H1 (cell line): ENCODE measurements at regions not wholly inside any gene's neighbourhood (a gene's known extent, or its start where the extent isn't known, plus 50 kb on each side); places are given as distances from the start of the nearest gene placed in this dataset.

Experiments used
- CTCF ChIA-PET: fragments of 300-600 bp; sonication (Branson Sonifier 250); formaldehyde crosslinking; loops from one replicate; lab custom pipeline; 2021; ENCODE audit not compliant: partially characterized antibody; lab: Charles Lee
- POLR2A ChIA-PET: fragments of 300-600 bp; sonication (Branson Sonifier 250); formaldehyde crosslinking; loops from one replicate; lab custom pipeline; 2021; ENCODE audit warnings: inconsistent platforms; ENCODE audit not compliant: partially characterized antibody; lab: Charles Lee
- DNase-seq, 2 experiments: peaks; one replicate each; pipeline versions ENCODE4 v3.0.0 to v3.0.0-alpha.2; 2010 to 2022; ENCODE audit warnings: low spot score in 2 of 2, low read depth in 1 of 2, mixed read lengths in 1 of 2
- FAIRE-seq: peaks from 2 replicates; lab custom pipeline; 2011; peaks lifted over from hg19 to GRCh38; lab: Jason Lieb, UNC
- H2AFZ ChIP-seq: 2 replicates; pipeline ENCODE4 v1.8.1; 2012; ENCODE audit warnings: low read length, inconsistent platforms
- H2AK5ac ChIP-seq: 2 replicates; pipeline ENCODE4 v1.6.1; 2013; ENCODE audit warnings: low read depth, low read length
- H2BK120ac ChIP-seq: replicated peaks from 2 replicates; pipeline ENCODE3; 2013; ENCODE audit warnings: low read depth, low read length, inconsistent platforms
- H2BK12ac ChIP-seq: 2 replicates; pipeline ENCODE4 v1.6.1; 2013; ENCODE audit warnings: low read depth, low read length
- H2BK15ac ChIP-seq: 2 replicates; pipeline ENCODE4 v1.6.1; 2013; ENCODE audit warnings: low read length
- H2BK20ac ChIP-seq: 2 replicates; pipeline ENCODE4 v1.6.1; 2013; ENCODE audit warnings: low read length
- H2BK5ac ChIP-seq: 2 replicates; pipeline ENCODE4 v1.6.1; 2013; ENCODE audit warnings: low read depth, low read length
- H3K14ac ChIP-seq: 2 replicates; pipeline ENCODE4 v1.6.1; 2013; ENCODE audit warnings: inconsistent platforms; ENCODE audit not compliant: insufficient read length
- H3K18ac ChIP-seq: 2 replicates; pipeline ENCODE4 v1.6.1; 2013; ENCODE audit warnings: low read length; ENCODE audit errors: extremely low read depth
- H3K23ac ChIP-seq: 2 replicates; pipeline ENCODE4 v1.6.1; 2013; ENCODE audit warnings: inconsistent platforms; ENCODE audit not compliant: insufficient read length
- H3K23me2 ChIP-seq: 2 replicates; pipeline ENCODE4 v1.6.1; 2013; ENCODE audit warnings: low read depth, low read length
- H3K27ac ChIP-seq: 2 replicates; pipeline ENCODE4 v1.6.1; 2011; ENCODE audit warnings: low read depth, low read length, inconsistent platforms
- H3K27me3 ChIP-seq, 4 experiments: replicated peaks in 1 of 4; 1 replicate in 1 of 4; 2 replicates in 3 of 4; pipeline versions ENCODE4 v1.6.1 to v1.8.1; 2011 to 2013; ENCODE audit warnings: low read length in 3 of 4, mild to moderate bottlenecking in 3 of 4, inconsistent platforms in 2 of 4, mixed read lengths in 2 of 4, moderate library complexity in 1 of 4; ENCODE audit not compliant: control insufficient read depth in 3 of 4, insufficient read depth in 3 of 4; ENCODE audit errors: extremely low read depth in 1 of 4
- H3K36me3 ChIP-seq, 4 experiments: 2 replicates each; pipeline versions ENCODE4 v1.6.1 to v1.8.1; 2011 to 2013; ENCODE audit warnings: mild to moderate bottlenecking in 4 of 4, low read length in 3 of 4, moderate library complexity in 2 of 4, control low read depth in 1 of 4, inconsistent platforms in 1 of 4; ENCODE audit not compliant: insufficient read depth in 4 of 4, control insufficient read depth in 2 of 4
- H3K4ac ChIP-seq: replicated peaks from 2 replicates; pipeline ENCODE3; 2013; ENCODE audit warnings: low read length, low read depth, mixed read lengths, inconsistent platforms; ENCODE audit not compliant: insufficient read length
- H3K4me1 ChIP-seq, 4 experiments: replicated peaks in 1 of 4; 1 replicate in 1 of 4; 2 replicates in 3 of 4; pipeline versions ENCODE4 v1.6.1 to v1.8.1; 2011 to 2013; ENCODE audit warnings: low read length in 3 of 4, inconsistent platforms in 2 of 4, mixed read lengths in 1 of 4; ENCODE audit not compliant: insufficient read depth in 4 of 4, control insufficient read depth in 3 of 4
- H3K4me2 ChIP-seq, 2 experiments: 2 replicates each; pipeline versions ENCODE4 v1.6.1 to v1.8.1; 2011 to 2013; ENCODE audit warnings: low read depth in 2 of 2, low read length in 2 of 2, control low read depth in 1 of 2, inconsistent platforms in 1 of 2, mild to moderate bottlenecking in 1 of 2; ENCODE audit not compliant: insufficient read depth in 1 of 2
- H3K4me3 ChIP-seq, 4 experiments: fragments of 200-600, 300-600 bp in 1 of 4; sonication (generic), shearing (Covaris generic), sonication (Bioruptor Twin) in 1 of 4; 2 replicates each; pipeline versions ENCODE4 v1.5.1 to v1.8.1; 2011 to 2016; ENCODE audit warnings: low read length in 4 of 4, low read depth in 3 of 4, control low read depth in 2 of 4, inconsistent platforms in 2 of 4, mild to moderate bottlenecking in 2 of 4, mixed read lengths in 1 of 4, moderate library complexity in 1 of 4; ENCODE audit not compliant: insufficient read depth in 2 of 4; ENCODE audit errors: extremely low read depth in 1 of 4
- H3K56ac ChIP-seq: replicated peaks from 2 replicates; pipeline ENCODE3; 2013; ENCODE audit warnings: low read depth, mild to moderate bottlenecking, mixed read lengths, low read length, inconsistent platforms; ENCODE audit not compliant: insufficient read length
- H3K79me1 ChIP-seq: 2 replicates; pipeline ENCODE4 v1.6.1; 2013; ENCODE audit warnings: low read depth, low read length, control low read depth
- H3K79me2 ChIP-seq, 2 experiments: 2 replicates each; pipeline versions ENCODE4 v1.6.1 to v1.8.1; 2012 to 2013; ENCODE audit warnings: low read length in 2 of 2, mild to moderate bottlenecking in 2 of 2, inconsistent platforms in 1 of 2; ENCODE audit not compliant: insufficient read depth in 2 of 2, control insufficient read depth in 1 of 2
- H3K9ac ChIP-seq, 4 experiments: replicated peaks in 1 of 4; 1 replicate in 1 of 4; 2 replicates in 3 of 4; pipeline versions ENCODE4 v1.6.1 to v1.8.1; 2011 to 2013; ENCODE audit warnings: low read depth in 3 of 4, low read length in 3 of 4, control low read depth in 2 of 4, mild to moderate bottlenecking in 2 of 4, moderate library complexity in 2 of 4, inconsistent platforms in 1 of 4; ENCODE audit errors: extremely low read depth in 1 of 4
- H3K9me3 ChIP-seq, 2 experiments: 2 replicates each; pipeline versions ENCODE4 v1.6.1 to v1.8.1; 2012 to 2013; ENCODE audit warnings: mild to moderate bottlenecking in 2 of 2, moderate library complexity in 2 of 2, control low read depth in 1 of 2, inconsistent platforms in 1 of 2, low read depth in 1 of 2, low read length in 1 of 2, mixed read lengths in 1 of 2; ENCODE audit not compliant: insufficient read depth in 2 of 2
- H4K20me1 ChIP-seq, 2 experiments: replicated peaks in 1 of 2; 2 replicates each; pipeline versions ENCODE3 to v1.8.1; 2011 to 2013; ENCODE audit warnings: inconsistent platforms in 2 of 2, low read length in 2 of 2, mild to moderate bottlenecking in 1 of 2; ENCODE audit not compliant: insufficient read depth in 2 of 2, control insufficient read depth in 1 of 2
- H4K5ac ChIP-seq: 2 replicates; pipeline ENCODE4 v1.6.1; 2013; ENCODE audit warnings: low read length, low read depth, mixed read lengths, inconsistent platforms; ENCODE audit not compliant: insufficient read length
- H4K8ac ChIP-seq: 2 replicates; pipeline ENCODE4 v1.8.0; 2013; ENCODE audit warnings: mild to moderate bottlenecking, moderate library complexity, low read length, inconsistent platforms; ENCODE audit not compliant: insufficient read depth; ENCODE audit errors: extremely low read depth
- H4K91ac ChIP-seq: replicated peaks from 2 replicates; pipeline ENCODE3; 2013; ENCODE audit warnings: low read length, mixed read lengths, inconsistent platforms; ENCODE audit not compliant: insufficient read length
- ATF2 ChIP-seq: IDR thresholded peaks from 2 replicates; pipeline ENCODE4 v1.6.1; 2012; ENCODE audit warnings: low read length, inconsistent platforms
- CHD1 ChIP-seq: IDR thresholded peaks from 2 replicates; pipeline ENCODE4 v1.6.1; 2012; ENCODE audit warnings: low read depth, low read length, improper control_type of control experiment
- CHD2 ChIP-seq: IDR thresholded peaks from 2 replicates; pipeline ENCODE4 v1.6.1; 2012; ENCODE audit warnings: low read length, improper control_type of control experiment
- CTCF ChIP-seq, 3 experiments: IDR thresholded peaks; 1 replicate in 2 of 3; 2 replicates in 1 of 3; pipeline versions ENCODE4 v1.5.1 to v1.6.1; 2011; ENCODE audit warnings: low read length in 3 of 3, mild to moderate bottlenecking in 3 of 3, inconsistent platforms in 2 of 3, low read depth in 1 of 3, moderate library complexity in 1 of 3; ENCODE audit not compliant: insufficient read depth in 1 of 3; ENCODE audit errors: control extremely low read depth in 1 of 3
- HDAC6 ChIP-seq: IDR thresholded peaks from one replicate; pipeline ENCODE4 v1.7.1; 2012; ENCODE audit warnings: low read depth, mild to moderate bottlenecking, inconsistent platforms, low read length, moderate library complexity
- JUN ChIP-seq: IDR thresholded peaks from 2 replicates; pipeline ENCODE4 v1.6.1; 2011; ENCODE audit warnings: low read depth, mild to moderate bottlenecking, improper control_type of control experiment, low read length
- KDM1A ChIP-seq: fragments of 200-600, 300-600 bp; sonication (generic); IDR thresholded peaks from 2 replicates; pipeline ENCODE4 v1.7.1; 2016; ENCODE audit warnings: mild to moderate bottlenecking, low read length, borderline replicate concordance
- POLR2A ChIP-seq, 2 experiments: IDR thresholded peaks; 1 replicate in 1 of 2; 2 replicates in 1 of 2; pipeline ENCODE4 v1.6.1; 2011; ENCODE audit warnings: low read depth in 2 of 2, low read length in 2 of 2, mild to moderate bottlenecking in 2 of 2; ENCODE audit errors: control extremely low read depth in 1 of 2
- POLR2AphosphoS5 ChIP-seq: IDR thresholded peaks from 2 replicates; pipeline ENCODE4 v1.6.1; 2011; ENCODE audit warnings: low read depth, low read length
- SIX5 ChIP-seq: IDR thresholded peaks from 2 replicates; pipeline ENCODE4 v1.6.1; 2011; ENCODE audit warnings: mild to moderate bottlenecking, low read depth, low read length
- TAF7 ChIP-seq: optimal IDR thresholded peaks from 2 replicates; pipeline ENCODE3; 2011; ENCODE audit warnings: low read depth, mild to moderate bottlenecking, inconsistent platforms, low read length, moderate library complexity, borderline replicate concordance
- YY1 ChIP-seq: IDR thresholded peaks from 2 replicates; pipeline ENCODE4 v1.6.1; 2011; ENCODE audit warnings: low read depth, mild to moderate bottlenecking, low read length
- WGBS, 2 experiments: shearing (Covaris generic) in 1 of 2; methylation state at CpG; one replicate each; pipeline versions ENCODE4 v1.1.6 to v1.1.7; 2013 to 2015; ENCODE audit warnings: low lambda C conversion rate in 2 of 2, mixed read lengths in 2 of 2, inconsistent platforms in 1 of 2, low coverage in 1 of 2, missing lambda C conversion rate in 1 of 2; ENCODE audit not compliant: insufficient replicate concordance in 2 of 2, insufficient coverage in 1 of 2, insufficient read length in 1 of 2; ENCODE audit errors: extremely low coverage in 1 of 2, missing lambda C conversion rate in 1 of 2; 5-methylcytosine and 5-hydroxymethylcytosine counted together

- DNase-seq (no peak), FAIRE-seq (no peak)
- no peak overlapping the region for H3K27ac ChIP-seq
- no peak overlapping the region for H3K23ac ChIP-seq
- no peak overlapping the region for H2BK15ac ChIP-seq
- no peak overlapping the region for H3K4me3 ChIP-seq
- H4K5ac ChIP-seq = no peak overlapping the region
- no peak for TF ChIP-seq CHD1
- no peak for TF ChIP-seq YY1
- no peak for TF ChIP-seq HDAC6
- TF ChIP-seq JUN = no peak
- TF ChIP-seq KDM1A = no peak
- TF ChIP-seq CHD2 = no peak
- no peak for TF ChIP-seq ATF2
- no peak for TF ChIP-seq SIX5
- no peak for TF ChIP-seq TAF7
- no peak for TF ChIP-seq POLR2AphosphoS5
- no peak for TF ChIP-seq POLR2A (IDR thresholded peaks at IDR 0.05; ENCODE audit: control extremely low read depth in 1 of 2, low read depth in 2 of 2, low read length in 2 of 2)
- TF ChIP-seq CTCF (IDR thresholded peaks at IDR 0.05; ENCODE audit: control extremely low read depth in 1 of 3, insufficient read depth in 1 of 3, low read depth in 1 of 3, low read length in 3 of 3) = no peak
- H2AK5ac ChIP-seq = no peak overlapping the region
- H3K9ac ChIP-seq = no peak overlapping the region
- H3K56ac ChIP-seq = no peak overlapping the region
- H3K4me2 ChIP-seq = no peak overlapping the region
- no peak overlapping the region for H2BK120ac ChIP-seq
- no peaks in the 10 kb centered on the region for H3K79me1 ChIP-seq
- H2BK20ac ChIP-seq = no peak overlapping the region
- H4K8ac ChIP-seq = no peak overlapping the region
- WGBS, 2 experiments = 94% methylated on average over 3 of the region's 3 CpGs; no CpG with 5 or more reads in 1 of the 2 experiments
- ChIA-PET CTCF (interaction anchor here (0.8 kb wide), 1 partner anchor 20 kb away, joined by 3 read pairs; no protein-coding TSS in a partner anchor), POLR2A (no interaction called here)
- H3K27me3 ChIP-seq = no peaks in the 10 kb centered on the region
- H4K20me1 ChIP-seq = no peaks in the 10 kb centered on the region
- no peak overlapping the region for H3K18ac ChIP-seq
- H3K79me2 ChIP-seq = no peaks in the 10 kb centered on the region
- H3K36me3 ChIP-seq = no peaks in the 10 kb centered on the region
- H3K14ac ChIP-seq = no peak overlapping the region
- peaks cover 0 to 4% (median 0%) of the 10 kb centered on the region in 4 experiments; a peak in 3 of 7 replicates for H3K4me1 ChIP-seq
- no peak overlapping the region for H2AFZ ChIP-seq
- H2BK5ac ChIP-seq = no peak overlapping the region
- H3K23me2 ChIP-seq = no peaks in the 10 kb centered on the region
- no peak overlapping the region for H2BK12ac ChIP-seq
- no peak overlapping the region for H4K91ac ChIP-seq
- H3K9me3 ChIP-seq = no peaks in the 10 kb centered on the region
- no peak overlapping the region for H3K4ac ChIP-seq
Measured at GRCh38 chr11:128331317-128331716, 256.0 kb downstream of the ETS1 start.
